Caco-2 (cell line): ENCODE measurements at regions not wholly inside any gene's neighbourhood (a gene's known extent, or its start where the extent isn't known, plus 50 kb on each side); places are given as distances from the start of the nearest gene placed in this dataset.
"Not testable (repeated sequence)": the region's sequence is repeated elsewhere in the genome, so short reads cannot be mapped to it uniquely, and the experiment has no call there.

Experiments
- BruUV-seq: library from RNA; stranded (reverse); fragments of 400-500 nt; replicated peaks from 2 replicates; lab custom pipeline; 2021; lab: Mats Ljungman, UMichigan
- CTCF ChIA-PET: fragments of 300-600 bp; sonication (Branson Sonifier 250); formaldehyde crosslinking; loops from one replicate; lab custom pipeline; 2022; ENCODE audit warnings: antibody characterized with exemption; lab: Charles Lee
- POLR2A ChIA-PET: fragments of 300-600 bp; sonication (Branson Sonifier 250); formaldehyde crosslinking; loops from one replicate; lab custom pipeline; 2022; ENCODE audit warnings: antibody characterized with exemption; lab: Charles Lee
- DNase-seq, 2 experiments: peaks; one replicate each; pipeline versions ENCODE4 v3.0.0 to v3.0.0-alpha.2; 2020 to 2022
- H3K27me3 ChIP-seq: replicated peaks from 2 replicates; pipeline ENCODE4 v1.6.0; 2011; ENCODE audit warnings: low read length; ENCODE audit not compliant: control insufficient read depth, insufficient read depth
- H3K36me3 ChIP-seq: 2 replicates; pipeline ENCODE4 v1.5.1; 2011; ENCODE audit warnings: low read length; ENCODE audit not compliant: control insufficient read depth, insufficient read depth
- H3K4me1 ChIP-seq: fragments of 250-450 bp; sonication (Bioruptor Pico); 2 replicates; pipeline ENCODE4 v1.5.1; 2020; ENCODE audit warnings: mild to moderate bottlenecking
- H3K4me3 ChIP-seq: 2 replicates; pipeline ENCODE4 v1.5.1; 2011; ENCODE audit warnings: low read depth, mild to moderate bottlenecking, control low read depth, low read length
- H3K9me3 ChIP-seq: fragments of 250-450 bp; sonication (Bioruptor Pico); 2 replicates; pipeline ENCODE4 v1.5.1; 2020; ENCODE audit warnings: mild to moderate bottlenecking, moderate library complexity
- H3K27ac Mint-ChIP-seq: one replicate; pipeline ENCODE4 v1.8.0; 2022; ENCODE audit warnings: mixed read lengths; ENCODE audit not compliant: unreplicated experiment
- H3K27me3 Mint-ChIP-seq: one replicate; pipeline ENCODE4 v1.8.0; 2022; ENCODE audit warnings: mixed read lengths; ENCODE audit not compliant: insufficient read depth, unreplicated experiment
- H3K36me3 Mint-ChIP-seq: one replicate; pipeline ENCODE4 v1.8.0; 2022; ENCODE audit warnings: mild to moderate bottlenecking, mixed read lengths; ENCODE audit not compliant: insufficient read depth, unreplicated experiment
- H3K4me1 Mint-ChIP-seq: one replicate; pipeline ENCODE4 v1.8.0; 2022; ENCODE audit warnings: low read depth, mixed read lengths; ENCODE audit not compliant: unreplicated experiment
- H3K4me3 Mint-ChIP-seq: one replicate; pipeline ENCODE4 v1.8.0; 2022; ENCODE audit warnings: mild to moderate bottlenecking, moderate library complexity, mixed read lengths; ENCODE audit not compliant: unreplicated experiment
- H3K9me3 Mint-ChIP-seq: one replicate; pipeline ENCODE4 v1.8.0; 2022; ENCODE audit warnings: mixed read lengths; ENCODE audit not compliant: unreplicated experiment
- CTCF ChIP-seq, 2 experiments: fragments of 200-600 bp in 1 of 2; IDR thresholded peaks; 1 replicate in 1 of 2; 2 replicates in 1 of 2; pipeline versions ENCODE4 v1.5.1 to v1.8.0; 2011 to 2022; ENCODE audit warnings: antibody characterized with exemption in 1 of 2, control low read depth in 1 of 2, inconsistent platforms in 1 of 2, low read depth in 1 of 2, low read length in 1 of 2, mild to moderate bottlenecking in 1 of 2, moderate library complexity in 1 of 2; ENCODE audit not compliant: insufficient read depth in 1 of 2, severe bottlenecking in 1 of 2, unreplicated experiment in 1 of 2
- intact Hi-C: fragments of 100-400 bp; cut with micrococcal nuclease; formaldehyde crosslinking; loops from one replicate; pipeline ENCODE4 v1.10.0; 2022; ENCODE audit not compliant: unreplicated experiment

GRCh38 chrX:98203800-98204199 is 1320.1 kb downstream of the RPA4 start:
- Mint-ChIP-seq H3K4me3 (no peak overlapping the region), H3K36me3 (no peaks in the 10 kb centered on the region), H3K27me3 (peaks cover 5% of the 10 kb centered on the region), H3K27ac (no peak overlapping the region), H3K4me1 (no peaks in the 10 kb centered on the region), H3K9me3 (no peaks in the 10 kb centered on the region)
- POLR2A ChIA-PET, result no interaction called here
- no peaks in the 10 kb centered on the region for H3K4me1 ChIP-seq
- CTCF ChIA-PET, result no interaction called here
- no peak for TF ChIP-seq CTCF (IDR thresholded peaks at IDR 0.05; ENCODE audit: insufficient read depth in 1 of 2, low read depth in 1 of 2, low read length in 1 of 2, severe bottlenecking in 1 of 2, unreplicated experiment in 1 of 2)
- H3K4me3 ChIP-seq, result no peak overlapping the region
- BruUV-seq, result no TSS peak
- no peak for DNase-seq
- H3K27me3 ChIP-seq, result no peaks in the 10 kb centered on the region
- H3K9me3 ChIP-seq, result no peaks in the 10 kb centered on the region
- H3K36me3 ChIP-seq, result no peaks in the 10 kb centered on the region
- intact Hi-C loops, result no loop called here

- Mint-ChIP-seq H3K4me3 (no peak overlapping the region), H3K27ac (no peak overlapping the region), H3K27me3 (peaks cover 4% of the 10 kb centered on the region), H3K4me1 (no peaks in the 10 kb centered on the region), H3K36me3 (no peaks in the 10 kb centered on the region), H3K9me3 (no peaks in the 10 kb centered on the region)
- DNase-seq, result no peak
- H3K27me3 ChIP-seq, result no peaks in the 10 kb centered on the region
- no peaks in the 10 kb centered on the region for H3K9me3 ChIP-seq
- BruUV-seq, result no TSS peak
- TF ChIP-seq CTCF (IDR thresholded peaks at IDR 0.05; ENCODE audit: insufficient read depth in 1 of 2, low read depth in 1 of 2, low read length in 1 of 2, severe bottlenecking in 1 of 2, unreplicated experiment in 1 of 2), result no peak
- POLR2A ChIA-PET, result no interaction called here
- H3K36me3 ChIP-seq, result no peaks in the 10 kb centered on the region
- intact Hi-C loops, result no loop called here
- CTCF ChIA-PET, result no interaction called here
- no peaks in the 10 kb centered on the region for H3K4me1 ChIP-seq
- no peak overlapping the region for H3K4me3 ChIP-seq
These were observed 1324.2 kb downstream of the RPA4 start for GRCh38 chrX:98207947-98208346.

- Histone ChIP-seq H3K27me3 (no peaks in the 10 kb centered on the region), H3K4me3 (no peak overlapping the region), H3K4me1 (no peaks in the 10 kb centered on the region), H3K36me3 (no peaks in the 10 kb centered on the region), H3K9me3 (no peaks in the 10 kb centered on the region)
- Mint-ChIP-seq H3K27ac (no peak overlapping the region), H3K27me3 (no peaks in the 10 kb centered on the region), H3K9me3 (no peaks in the 10 kb centered on the region), H3K4me3 (no peak overlapping the region), H3K4me1 (no peaks in the 10 kb centered on the region), H3K36me3 (no peaks in the 10 kb centered on the region)
- BruUV-seq, result no TSS peak
- intact Hi-C loops, result no loop called here
- no peak for DNase-seq
- TF ChIP-seq CTCF (IDR thresholded peaks at IDR 0.05; ENCODE audit: insufficient read depth in 1 of 2, low read depth in 1 of 2, low read length in 1 of 2, severe bottlenecking in 1 of 2, unreplicated experiment in 1 of 2), result no peak
- ChIA-PET CTCF (no interaction called here), POLR2A (no interaction called here)
These were observed 1347.3 kb downstream of the RPA4 start for GRCh38 chrX:98231003-98231402.

GRCh38 chrX:98240061-98240460 is 1356.4 kb downstream of the RPA4 start:
- H3K4me3 Mint-ChIP-seq, H3K27me3 Mint-ChIP-seq, CTCF ChIA-PET: not testable (repeated sequence)

More at GRCh38 chrX:98240061-98240460, 1356.4 kb downstream of the RPA4 start:
- H3K27me3 ChIP-seq, H3K36me3 ChIP-seq, DNase-seq, H3K36me3 Mint-ChIP-seq, POLR2A ChIA-PET, H3K4me1 ChIP-seq, H3K9me3 ChIP-seq, H3K9me3 Mint-ChIP-seq, BruUV-seq, H3K4me1 Mint-ChIP-seq, intact Hi-C loops, H3K4me3 ChIP-seq, H3K27ac Mint-ChIP-seq: not testable (repeated sequence)
